H1 (cell line): ENCODE measurements at regions not wholly inside any gene's neighbourhood (a gene's known extent, or its start where the extent isn't known, plus 50 kb on each side); places are given as distances from the start of the nearest gene placed in this dataset.

Source experiments
- ATF3 ChIP-seq: IDR thresholded peaks from 2 replicates; pipeline ENCODE4 v1.6.1; 2011; ENCODE audit warnings: low read depth, mild to moderate bottlenecking, low read length; ENCODE audit not compliant: insufficient read depth
- EP300 ChIP-seq, 2 experiments: IDR thresholded peaks; 1 replicate in 1 of 2; 2 replicates in 1 of 2; pipeline ENCODE4 v1.6.1; 2011 to 2012; ENCODE audit warnings: low read depth in 2 of 2, low read length in 2 of 2, mild to moderate bottlenecking in 2 of 2, borderline replicate concordance in 1 of 2, inconsistent platforms in 1 of 2, moderate library complexity in 1 of 2
- JUND ChIP-seq: IDR thresholded peaks from 2 replicates; pipeline ENCODE4 v1.6.1; 2011; ENCODE audit warnings: mild to moderate bottlenecking, improper control_type of control experiment, low read length
- RXRA ChIP-seq: IDR thresholded peaks from 2 replicates; pipeline ENCODE4 v1.6.1; 2011; ENCODE audit warnings: low read depth, mild to moderate bottlenecking, low read length, moderate library complexity; ENCODE audit not compliant: insufficient read depth
- SAP30 ChIP-seq: fragments of 300-600 bp; sonication (generic); IDR thresholded peaks from 2 replicates; pipeline ENCODE4 v1.7.1; 2012; ENCODE audit warnings: low read length, moderate library complexity, mild to moderate bottlenecking, inconsistent platforms; ENCODE audit not compliant: insufficient read depth, insufficient replicate concordance

GRCh38 chr12:42802785-42803189 is 213.2 kb upstream of the PRICKLE1 start (continued):
- no peak for TF ChIP-seq RXRA
- no peak for TF ChIP-seq JUND
- no peak for TF ChIP-seq SAP30
- no peak for TF ChIP-seq ATF3
- TF ChIP-seq EP300 (IDR thresholded peaks at IDR 0.05; ENCODE audit: borderline replicate concordance in 1 of 2, low read depth in 2 of 2, low read length in 2 of 2), result no peak
